Activated effector memory CD4-positive, alpha-beta T cell treated with anti-CD3 and anti-CD28 coated beads, Interleukin-2, amount 50 U/mL, for 16 hours (primary cell): ENCODE measurements at regions not wholly inside any gene's neighbourhood (a gene's known extent, or its start where the extent isn't known, plus 50 kb on each side); places are given as distances from the start of the nearest gene placed in this dataset.

Experiments used
- DNase-seq: peaks from one replicate; pipeline ENCODE4 v3.0.0-alpha.2; 2020

- DNase-seq: no peak
Measured at GRCh38 chr6:145042559-145042958, 692.8 kb downstream of the EPM2A start.

- DNase-seq: no peak
Measured at GRCh38 chr6:145043926-145044500, 691.3 kb downstream of the EPM2A start.

- DNase-seq: no peak
Measured at GRCh38 chr6:145044641-145045246, 690.6 kb downstream of the EPM2A start.

- no peak for DNase-seq
Measured at GRCh38 chr6:145045582-145045981, 689.7 kb downstream of the EPM2A start.

GRCh38 chr6:145047891-145048290 lies 687.4 kb downstream of the EPM2A start:
- no peak for DNase-seq

- no peak for DNase-seq
Measured at GRCh38 chr6:145051661-145052060, 683.7 kb downstream of the EPM2A start.

GRCh38 chr6:145055567-145055966 lies 679.8 kb downstream of the EPM2A start:
- DNase-seq: no peak

- DNase-seq: no peak
Measured at GRCh38 chr6:145060714-145061113, 674.6 kb downstream of the EPM2A start.

- DNase-seq: no peak
Measured at GRCh38 chr6:145063091-145063490, 672.2 kb downstream of the EPM2A start.

- DNase-seq: no peak
Measured at GRCh38 chr6:145067430-145067829, 667.9 kb downstream of the EPM2A start.

- DNase-seq: no peak
Measured at GRCh38 chr6:145068577-145068976, 666.7 kb downstream of the EPM2A start.

GRCh38 chr6:145069966-145070365 lies 665.4 kb downstream of the EPM2A start:
- DNase-seq: no peak

- no peak for DNase-seq
Measured at GRCh38 chr6:145070791-145071190, 664.5 kb downstream of the EPM2A start.

GRCh38 chr6:145071836-145072235 lies 663.5 kb downstream of the EPM2A start:
- no peak for DNase-seq

GRCh38 chr6:145073811-145074210 lies 661.5 kb downstream of the EPM2A start:
- no peak for DNase-seq

- no peak for DNase-seq
Measured at GRCh38 chr6:145074805-145075204, 660.5 kb downstream of the EPM2A start.

GRCh38 chr6:145075425-145075824 lies 659.9 kb downstream of the EPM2A start:
- no peak for DNase-seq

- no peak for DNase-seq
Measured at GRCh38 chr6:145076115-145076841, 659.0 kb downstream of the EPM2A start.

- DNase-seq: no peak
Measured at GRCh38 chr6:145077382-145077781, 657.9 kb downstream of the EPM2A start.

- DNase-seq: no peak
Measured at GRCh38 chr6:145080651-145081050, 654.7 kb downstream of the EPM2A start.

GRCh38 chr6:145081677-145082076 lies 653.6 kb downstream of the EPM2A start:
- DNase-seq: no peak

- no peak for DNase-seq
Measured at GRCh38 chr6:145082359-145082758, 653.0 kb downstream of the EPM2A start.

GRCh38 chr6:145086197-145086596 lies 649.1 kb downstream of the EPM2A start:
- no peak for DNase-seq

- DNase-seq: no peak
Measured at GRCh38 chr6:145087034-145087433, 648.3 kb downstream of the EPM2A start.
